GM12864 (cell line): ENCODE measurements at regions not wholly inside any gene's neighbourhood (a gene's known extent, or its start where the extent isn't known, plus 50 kb on each side); places are given as distances from the start of the nearest gene placed in this dataset.
A peak's percentile ranks its signal among the peaks of the same experiment; 100 is the strongest.

Source experiments
- DNase-seq: peaks from one replicate; pipeline ENCODE4 v3.0.0-alpha.2; 2011; ENCODE audit warnings: low read depth
- H3K4me3 ChIP-seq: 2 replicates; pipeline ENCODE4 v1.5.1; 2011; ENCODE audit warnings: mild to moderate bottlenecking, low read depth, low read length, control low read depth
- TF ChIP-seq, protein P1 (sequence below): IDR thresholded peaks from 2 replicates; pipeline ENCODE4 v1.5.1; 2011; ENCODE audit warnings: low read depth, mild to moderate bottlenecking, moderate library complexity, low read length, control low read depth, inconsistent platforms; ENCODE audit errors: missing control alignments

- TF ChIP-seq, protein P1, sequence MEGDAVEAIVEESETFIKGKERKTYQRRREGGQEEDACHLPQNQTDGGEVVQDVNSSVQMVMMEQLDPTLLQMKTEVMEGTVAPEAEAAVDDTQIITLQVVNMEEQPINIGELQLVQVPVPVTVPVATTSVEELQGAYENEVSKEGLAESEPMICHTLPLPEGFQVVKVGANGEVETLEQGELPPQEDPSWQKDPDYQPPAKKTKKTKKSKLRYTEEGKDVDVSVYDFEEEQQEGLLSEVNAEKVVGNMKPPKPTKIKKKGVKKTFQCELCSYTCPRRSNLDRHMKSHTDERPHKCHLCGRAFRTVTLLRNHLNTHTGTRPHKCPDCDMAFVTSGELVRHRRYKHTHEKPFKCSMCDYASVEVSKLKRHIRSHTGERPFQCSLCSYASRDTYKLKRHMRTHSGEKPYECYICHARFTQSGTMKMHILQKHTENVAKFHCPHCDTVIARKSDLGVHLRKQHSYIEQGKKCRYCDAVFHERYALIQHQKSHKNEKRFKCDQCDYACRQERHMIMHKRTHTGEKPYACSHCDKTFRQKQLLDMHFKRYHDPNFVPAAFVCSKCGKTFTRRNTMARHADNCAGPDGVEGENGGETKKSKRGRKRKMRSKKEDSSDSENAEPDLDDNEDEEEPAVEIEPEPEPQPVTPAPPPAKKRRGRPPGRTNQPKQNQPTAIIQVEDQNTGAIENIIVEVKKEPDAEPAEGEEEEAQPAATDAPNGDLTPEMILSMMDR: peak; percentile 21
Observed at GRCh38 chr6:140105857-140106256, 731.4 kb upstream of the CITED2 start.

DNA sequence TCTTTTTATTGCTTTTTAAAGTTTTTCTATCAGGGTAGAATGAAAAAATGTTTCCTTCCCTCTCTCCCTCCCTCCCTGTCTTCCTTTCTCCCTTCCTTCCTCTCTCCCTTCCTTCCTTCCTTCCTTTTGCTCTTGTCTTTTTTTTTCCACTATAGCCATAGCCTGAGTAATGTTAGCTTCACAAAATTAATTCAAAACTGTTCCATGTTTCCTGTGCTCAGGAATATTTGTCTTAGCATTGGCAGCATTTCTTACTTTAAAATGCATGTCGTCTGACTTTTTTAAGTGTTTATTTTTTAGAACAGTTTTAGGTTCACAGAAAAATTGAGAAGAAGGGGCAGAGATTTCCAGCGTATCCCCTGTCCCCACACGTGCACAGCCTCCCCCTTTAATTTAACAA is 730.8 kb upstream of the CITED2 start:
- DNase-seq: no peak
- TF ChIP-seq, protein P1: no peak
- no peak overlapping the region for H3K4me3 ChIP-seq

More at GRCh38 chr6:140105857-140106256, 731.4 kb upstream of the CITED2 start:
- DNase-seq: no peak
- no peak overlapping the region for H3K4me3 ChIP-seq

DNA sequence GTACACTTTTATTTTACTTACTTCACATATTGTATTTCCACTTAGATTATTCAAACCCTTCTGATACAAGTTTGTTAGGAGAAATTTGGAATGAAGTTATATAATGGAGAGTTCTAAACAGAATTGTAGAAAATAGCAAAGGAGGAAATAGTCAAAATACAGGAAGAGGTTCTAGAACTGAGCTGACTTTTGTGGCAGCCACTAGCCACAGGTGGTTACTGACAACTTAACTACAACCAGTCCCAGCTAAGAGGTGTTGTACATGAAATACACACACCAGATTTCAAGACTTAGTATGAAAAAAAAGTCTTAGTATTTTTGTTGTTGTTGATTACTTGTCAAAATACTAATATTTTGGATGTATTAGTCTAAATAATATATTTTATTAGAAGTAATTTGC is 727.4 kb upstream of the CITED2 start:
- no peak for DNase-seq
- TF ChIP-seq, protein P1: no peak
- no peak overlapping the region for H3K4me3 ChIP-seq

DNA sequence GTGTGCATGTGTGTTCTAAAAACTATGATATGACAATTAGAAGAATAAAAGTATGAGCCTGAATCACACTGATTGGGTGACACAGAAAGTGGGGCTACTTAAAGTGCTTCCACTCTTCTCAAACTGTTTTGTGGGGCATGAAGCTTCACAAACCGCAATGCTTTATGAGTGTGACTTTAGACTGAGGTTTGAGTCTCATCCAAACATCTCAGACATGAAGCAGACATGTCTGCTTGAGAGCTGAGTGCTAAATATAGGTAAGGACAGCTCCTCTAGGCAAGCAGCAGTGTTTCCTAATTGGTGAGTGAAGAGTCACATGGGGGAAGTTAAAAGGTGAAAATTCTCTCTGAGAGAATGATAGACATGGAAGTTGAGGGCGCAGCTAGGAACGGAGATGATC is 726.9 kb upstream of the CITED2 start:
- DNase-seq: no peak
- no peak overlapping the region for H3K4me3 ChIP-seq
- TF ChIP-seq, protein P1: no peak

DNA sequence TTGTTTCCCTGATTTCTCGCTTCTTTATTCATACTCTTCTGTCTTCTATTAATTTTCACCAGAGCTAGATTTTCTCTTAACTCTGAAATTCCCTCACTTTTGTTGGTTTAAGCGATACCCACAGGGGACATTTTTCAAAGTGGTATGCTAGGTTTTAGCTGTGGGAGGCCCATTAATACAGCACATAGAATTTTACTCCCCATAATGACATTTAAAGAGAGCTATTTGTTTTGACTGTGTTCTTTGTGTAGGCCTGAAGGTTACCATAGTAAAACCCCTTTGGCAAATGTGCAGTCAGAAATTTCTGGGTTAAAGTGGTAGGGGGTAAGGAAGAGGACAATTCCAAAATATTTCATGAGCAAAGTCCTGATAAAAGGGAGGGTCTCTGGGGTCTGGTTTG is 721.1 kb upstream of the CITED2 start:
- TF ChIP-seq, protein P1: no peak
- DNase-seq: no peak
- H3K4me3 ChIP-seq: no peak overlapping the region

DNA sequence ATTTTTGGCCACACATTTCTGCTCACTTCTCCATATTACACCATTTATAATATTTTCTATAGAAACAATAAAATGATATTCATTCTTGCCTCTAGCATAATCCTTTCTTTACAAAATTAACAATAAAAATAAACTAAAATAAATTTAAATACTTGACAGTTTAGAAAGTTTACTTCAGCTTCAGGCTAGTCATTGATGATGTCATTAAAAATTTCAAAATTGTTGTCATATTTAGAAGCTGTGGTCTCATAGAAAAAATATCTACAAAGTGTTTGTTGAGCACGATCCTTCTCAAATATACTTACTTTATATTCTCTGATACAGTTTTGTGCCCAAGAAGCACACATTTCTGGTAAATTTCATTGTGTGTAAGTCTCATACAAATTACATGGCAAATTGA is 717.4 kb upstream of the CITED2 start:
- H3K4me3 ChIP-seq: no peak overlapping the region
- no peak for DNase-seq
- TF ChIP-seq, protein P1: no peak

GRCh38 chr6:140090871-140091270 is 716.4 kb upstream of the CITED2 start:
- no peak overlapping the region for H3K4me3 ChIP-seq
- TF ChIP-seq, protein P1: no peak
- no peak for DNase-seq
